Panc1 (cell line): ENCODE measurements at regions not wholly inside any gene's neighbourhood (a gene's known extent, or its start where the extent isn't known, plus 50 kb on each side); places are given as distances from the start of the nearest gene placed in this dataset.

Experiments used
- POLR2AphosphoS5 ChIP-seq: IDR thresholded peaks from 2 replicates; pipeline ENCODE4 v1.6.1; 2012; ENCODE audit warnings: mild to moderate bottlenecking, low read depth, low read length, moderate library complexity
- REST ChIP-seq, 2 experiments: IDR thresholded peaks; 2 replicates each; pipeline ENCODE4 v1.6.1; 2011 to 2012; ENCODE audit warnings: low read depth in 2 of 2, control low read depth in 1 of 2, low read length in 1 of 2, mild to moderate bottlenecking in 1 of 2, moderate library complexity in 1 of 2; ENCODE audit not compliant: insufficient read depth in 1 of 2
- SIN3A ChIP-seq: IDR thresholded peaks from 2 replicates; pipeline ENCODE4 v1.6.1; 2012; ENCODE audit warnings: low read depth, mild to moderate bottlenecking, low read length, moderate library complexity, borderline replicate concordance; ENCODE audit not compliant: insufficient read depth
- TF ChIP-seq, protein P1 (sequence below): fragments of 450-650 bp; IDR thresholded peaks from 2 replicates; pipeline ENCODE4 v1.5.1; 2017; ENCODE audit warnings: mild to moderate bottlenecking

GRCh38 chr15:97196048-97197014 is 764.2 kb upstream of the ARRDC4 start:
- TF ChIP-seq, protein P1, sequence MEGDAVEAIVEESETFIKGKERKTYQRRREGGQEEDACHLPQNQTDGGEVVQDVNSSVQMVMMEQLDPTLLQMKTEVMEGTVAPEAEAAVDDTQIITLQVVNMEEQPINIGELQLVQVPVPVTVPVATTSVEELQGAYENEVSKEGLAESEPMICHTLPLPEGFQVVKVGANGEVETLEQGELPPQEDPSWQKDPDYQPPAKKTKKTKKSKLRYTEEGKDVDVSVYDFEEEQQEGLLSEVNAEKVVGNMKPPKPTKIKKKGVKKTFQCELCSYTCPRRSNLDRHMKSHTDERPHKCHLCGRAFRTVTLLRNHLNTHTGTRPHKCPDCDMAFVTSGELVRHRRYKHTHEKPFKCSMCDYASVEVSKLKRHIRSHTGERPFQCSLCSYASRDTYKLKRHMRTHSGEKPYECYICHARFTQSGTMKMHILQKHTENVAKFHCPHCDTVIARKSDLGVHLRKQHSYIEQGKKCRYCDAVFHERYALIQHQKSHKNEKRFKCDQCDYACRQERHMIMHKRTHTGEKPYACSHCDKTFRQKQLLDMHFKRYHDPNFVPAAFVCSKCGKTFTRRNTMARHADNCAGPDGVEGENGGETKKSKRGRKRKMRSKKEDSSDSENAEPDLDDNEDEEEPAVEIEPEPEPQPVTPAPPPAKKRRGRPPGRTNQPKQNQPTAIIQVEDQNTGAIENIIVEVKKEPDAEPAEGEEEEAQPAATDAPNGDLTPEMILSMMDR: no peak
- TF ChIP-seq POLR2AphosphoS5 (no peak), REST (IDR thresholded peaks at IDR 0.05; ENCODE audit: insufficient read depth in 1 of 2, low read depth in 2 of 2, low read length in 1 of 2) (no peak), SIN3A (no peak)
